ENCODE measurements at regions not wholly inside any gene's neighbourhood (a gene's known extent, or its start where the extent isn't known, plus 50 kb on each side); places are given as distances from the start of the nearest gene placed in this dataset.

GRCh38 chr7:153840861-153841260 lies 211.3 kb upstream of the DPP6 start (continued):
- TF ChIP-seq PRDM15 (CRISPR knock-in tag; IDR thresholded peaks at IDR 0.05) = no peak
- TF ChIP-seq ZNF423 (CRISPR knock-in tag; IDR thresholded peaks at IDR 0.05) = no peak
- TF ChIP-seq RORB (CRISPR knock-in tag; IDR thresholded peaks at IDR 0.05) = no peak
- TF ChIP-seq FOXK1 (CRISPR knock-in tag; IDR thresholded peaks at IDR 0.05) = no peak
- TF ChIP-seq FOXP4 (CRISPR knock-in tag; IDR thresholded peaks at IDR 0.05) = no peak
- TF ChIP-seq SMAD3 (CRISPR knock-in tag; IDR thresholded peaks at IDR 0.05; ENCODE audit: borderline replicate concordance) = no peak

- DNase-seq (ENCODE audit: low spot score) (no peak), ATAC-seq (no peak)
- ChIA-PET POLR2A (interaction anchor here (0.6 kb wide), 1 partner anchor 151 kb away, joined by 6 read pairs; no protein-coding TSS in a partner anchor), CTCF (no interaction called here)
- no peak overlapping the region for H3K27ac Mint-ChIP-seq
- H3K9me3 Mint-ChIP-seq = peaks cover 86% of the 10 kb centered on the region
- H3K4me3 Mint-ChIP-seq = no peak overlapping the region
- H3K27me3 Mint-ChIP-seq (ENCODE audit: low read depth) = peaks cover 8% of the 10 kb centered on the region
- H3K36me3 Mint-ChIP-seq = peaks cover 74% of the 10 kb centered on the region
- no peaks in the 10 kb centered on the region for H3K4me1 Mint-ChIP-seq
- TF ChIP-seq ZNF121 (CRISPR knock-in tag; IDR thresholded peaks at IDR 0.05) = no peak
- TF ChIP-seq SMAD4 (CRISPR knock-in tag; IDR thresholded peaks at IDR 0.05) = no peak
- no peak for TF ChIP-seq ZBTB43 (CRISPR knock-in tag; IDR thresholded peaks at IDR 0.05)
- TF ChIP-seq AR (CRISPR knock-in tag; IDR thresholded peaks at IDR 0.05) = no peak
- TF ChIP-seq E2F1 (CRISPR knock-in tag; IDR thresholded peaks at IDR 0.05) = no peak
- TF ChIP-seq JAZF1 (CRISPR knock-in tag; IDR thresholded peaks at IDR 0.05) = no peak
- no peak for TF ChIP-seq SMAD3 (CRISPR knock-in tag; IDR thresholded peaks at IDR 0.05; ENCODE audit: borderline replicate concordance)
- TF ChIP-seq PREB (CRISPR knock-in tag; IDR thresholded peaks at IDR 0.05; ENCODE audit: borderline replicate concordance) = no peak
- no peak for TF ChIP-seq NR3C1 (CRISPR knock-in tag; conservative IDR thresholded peaks at IDR 0.05; ENCODE audit: low read depth)
- no peak for TF ChIP-seq ATF1 (CRISPR knock-in tag; IDR thresholded peaks at IDR 0.05)
- no peak for TF ChIP-seq PRDM15 (CRISPR knock-in tag; IDR thresholded peaks at IDR 0.05)
- TF ChIP-seq PRRX2 (CRISPR knock-in tag; IDR thresholded peaks at IDR 0.05) = no peak
- no peak for TF ChIP-seq TCF7 (CRISPR knock-in tag; IDR thresholded peaks at IDR 0.05; ENCODE audit: low read depth)
- TF ChIP-seq ZBTB21 (CRISPR knock-in tag; IDR thresholded peaks at IDR 0.05; ENCODE audit: borderline replicate concordance) = no peak
- no peak for TF ChIP-seq TEAD1 (CRISPR knock-in tag; IDR thresholded peaks at IDR 0.05)
- TF ChIP-seq ZNF671 (CRISPR knock-in tag; IDR thresholded peaks at IDR 0.05) = no peak
- TF ChIP-seq NR2C2 (CRISPR knock-in tag; IDR thresholded peaks at IDR 0.05) = no peak
- no peak for TF ChIP-seq IRF2 (CRISPR knock-in tag; IDR thresholded peaks at IDR 0.05; ENCODE audit: borderline replicate concordance, low read depth)
These were observed 204.4 kb upstream of the DPP6 start for GRCh38 chr7:153847828-153848227.

All from WTC11 (cell line).